ENCODE measurements at regions not wholly inside any gene's neighbourhood (a gene's known extent, or its start where the extent isn't known, plus 50 kb on each side); places are given as distances from the start of the nearest gene placed in this dataset.

- no peak for DNase-seq (ENCODE audit: low read depth, low spot score)
- Histone ChIP-seq H3K4me3 (ENCODE audit: low read depth in 2 of 2, low read length in 2 of 2) (no peak overlapping the region), H3K9me3 (ENCODE audit: control insufficient read depth, insufficient read depth, low read depth, low read length) (no peaks in the 10 kb centered on the region), H3K36me3 (ENCODE audit: control insufficient read depth, insufficient read depth, low read length) (no peaks in the 10 kb centered on the region), H3K27me3 (ENCODE audit: control insufficient read depth, insufficient read depth, low read length) (no peaks in the 10 kb centered on the region), H3K27ac (ENCODE audit: low read length) (no peak overlapping the region), H3K4me1 (ENCODE audit: control insufficient read depth, insufficient read depth, low read length) (no peaks in the 10 kb centered on the region)
- TF ChIP-seq SIN3A (IDR thresholded peaks at IDR 0.05; ENCODE audit: borderline replicate concordance, insufficient read depth, low read depth, low read length) (no peak), CTCF (IDR thresholded peaks at IDR 0.05) (no peak), TCF7L2 (IDR thresholded peaks at IDR 0.05; ENCODE audit: low read depth, low read length) (no peak), POLR2AphosphoS5 (IDR thresholded peaks at IDR 0.05; ENCODE audit: low read depth, low read length) (no peak)
- TF ChIP-seq, protein P1, sequence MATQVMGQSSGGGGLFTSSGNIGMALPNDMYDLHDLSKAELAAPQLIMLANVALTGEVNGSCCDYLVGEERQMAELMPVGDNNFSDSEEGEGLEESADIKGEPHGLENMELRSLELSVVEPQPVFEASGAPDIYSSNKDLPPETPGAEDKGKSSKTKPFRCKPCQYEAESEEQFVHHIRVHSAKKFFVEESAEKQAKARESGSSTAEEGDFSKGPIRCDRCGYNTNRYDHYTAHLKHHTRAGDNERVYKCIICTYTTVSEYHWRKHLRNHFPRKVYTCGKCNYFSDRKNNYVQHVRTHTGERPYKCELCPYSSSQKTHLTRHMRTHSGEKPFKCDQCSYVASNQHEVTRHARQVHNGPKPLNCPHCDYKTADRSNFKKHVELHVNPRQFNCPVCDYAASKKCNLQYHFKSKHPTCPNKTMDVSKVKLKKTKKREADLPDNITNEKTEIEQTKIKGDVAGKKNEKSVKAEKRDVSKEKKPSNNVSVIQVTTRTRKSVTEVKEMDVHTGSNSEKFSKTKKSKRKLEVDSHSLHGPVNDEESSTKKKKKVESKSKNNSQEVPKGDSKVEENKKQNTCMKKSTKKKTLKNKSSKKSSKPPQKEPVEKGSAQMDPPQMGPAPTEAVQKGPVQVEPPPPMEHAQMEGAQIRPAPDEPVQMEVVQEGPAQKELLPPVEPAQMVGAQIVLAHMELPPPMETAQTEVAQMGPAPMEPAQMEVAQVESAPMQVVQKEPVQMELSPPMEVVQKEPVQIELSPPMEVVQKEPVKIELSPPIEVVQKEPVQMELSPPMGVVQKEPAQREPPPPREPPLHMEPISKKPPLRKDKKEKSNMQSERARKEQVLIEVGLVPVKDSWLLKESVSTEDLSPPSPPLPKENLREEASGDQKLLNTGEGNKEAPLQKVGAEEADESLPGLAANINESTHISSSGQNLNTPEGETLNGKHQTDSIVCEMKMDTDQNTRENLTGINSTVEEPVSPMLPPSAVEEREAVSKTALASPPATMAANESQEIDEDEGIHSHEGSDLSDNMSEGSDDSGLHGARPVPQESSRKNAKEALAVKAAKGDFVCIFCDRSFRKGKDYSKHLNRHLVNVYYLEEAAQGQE (IDR thresholded peaks at IDR 0.05; ENCODE audit: insufficient read depth in 1 of 2, low read depth in 2 of 2, low read length in 1 of 2) = no peak
- BruUV-seq (replicated peaks) = no TSS peak
- POLR2A ChIA-PET = no interaction called here
- intact Hi-C loops (cut with micrococcal nuclease; ENCODE audit: unreplicated experiment) = no loop called here
- CTCF ChIA-PET = no interaction called here
- ATAC-seq = no peak
- in situ Hi-C loops (cut with HindIII; ENCODE audit: low pct_unique_long_range_greater_than_20kb, low sequenced_read_pairs) = no loop called here
Observed at GRCh38 chr2:225310745-225311144, 88.8 kb upstream of the NYAP2 start.

DNA sequence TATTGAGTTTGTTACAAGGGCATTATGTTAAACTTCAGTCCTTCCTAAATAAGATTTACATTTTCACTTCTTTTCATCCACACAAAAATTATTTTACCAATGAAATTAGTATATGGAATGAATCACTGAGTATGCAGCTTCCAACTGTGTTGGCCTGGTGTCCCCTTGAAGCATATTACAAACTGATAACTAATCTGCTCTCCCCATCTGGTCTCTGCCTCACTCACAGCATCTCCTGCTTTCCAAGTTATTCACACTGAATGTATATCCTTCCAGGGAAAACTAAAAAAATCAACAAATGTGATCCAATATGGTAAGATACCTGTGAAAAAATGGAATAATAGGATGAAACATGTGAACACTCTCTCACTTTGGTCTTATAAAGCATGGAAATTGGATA, 90.0 kb upstream of the NYAP2 start:
- intact Hi-C loops (cut with micrococcal nuclease; ENCODE audit: unreplicated experiment) = no loop called here
- BruUV-seq (replicated peaks) = no TSS peak
- Histone ChIP-seq H3K9me3 (ENCODE audit: control insufficient read depth, insufficient read depth, low read depth, low read length) (no peaks in the 10 kb centered on the region), H3K4me1 (ENCODE audit: control insufficient read depth, insufficient read depth, low read length) (no peaks in the 10 kb centered on the region), H3K27me3 (ENCODE audit: control insufficient read depth, insufficient read depth, low read length) (no peaks in the 10 kb centered on the region), H3K27ac (ENCODE audit: low read length) (no peak overlapping the region), H3K4me3 (ENCODE audit: low read depth in 2 of 2, low read length in 2 of 2) (no peak overlapping the region), H3K36me3 (ENCODE audit: control insufficient read depth, insufficient read depth, low read length) (no peaks in the 10 kb centered on the region)
- ChIA-PET POLR2A (no interaction called here), CTCF (interaction anchor here (0.6 kb wide), 1 partner anchor 328 kb away, joined by 3 read pairs; no protein-coding TSS in a partner anchor)
- DNase-seq (ENCODE audit: low read depth, low spot score) = no peak
- in situ Hi-C loops (cut with HindIII; ENCODE audit: low pct_unique_long_range_greater_than_20kb, low sequenced_read_pairs) = no loop called here
- TF ChIP-seq POLR2AphosphoS5 (IDR thresholded peaks at IDR 0.05; ENCODE audit: low read depth, low read length) (no peak), TCF7L2 (IDR thresholded peaks at IDR 0.05; ENCODE audit: low read depth, low read length) (no peak), SIN3A (IDR thresholded peaks at IDR 0.05; ENCODE audit: borderline replicate concordance, insufficient read depth, low read depth, low read length) (no peak), CTCF (IDR thresholded peaks at IDR 0.05) (no peak)
- TF ChIP-seq, protein P1 (IDR thresholded peaks at IDR 0.05; ENCODE audit: insufficient read depth in 1 of 2, low read depth in 2 of 2, low read length in 1 of 2) = no peak
- no peak for ATAC-seq

All from Panc1 (cell line).